NCI-H1436 (cell line): ENCODE measurements at regions not wholly inside any gene's neighbourhood (a gene's known extent, or its start where the extent isn't known, plus 50 kb on each side); places are given as distances from the start of the nearest gene placed in this dataset.

Experiments used
- DNase-seq: peaks from one replicate; lab custom pipeline; 2025; lab: John Stamatoyannopoulos, UW

- DNase-seq, result no peak
These were observed 60.8 kb downstream of the CCNA1 start for GRCh38 chr13:36493046-36493445.

- DNase-seq, result no peak
These were observed 63.1 kb downstream of the CCNA1 start for GRCh38 chr13:36495431-36495830.

- DNase-seq, result no peak
These were observed 77.1 kb downstream of the CCNA1 start for GRCh38 chr13:36509369-36509768.

- DNase-seq, result no peak
These were observed 80.5 kb downstream of the CCNA1 start for GRCh38 chr13:36512771-36513170.

GRCh38 chr13:36513266-36513665 lies 81.0 kb downstream of the CCNA1 start:
- no peak for DNase-seq

- DNase-seq, result no peak
These were observed 83.2 kb downstream of the CCNA1 start for GRCh38 chr13:36515466-36515865.

- no peak for DNase-seq
These were observed 83.9 kb downstream of the CCNA1 start for GRCh38 chr13:36516225-36516624.

- no peak for DNase-seq
These were observed 86.4 kb downstream of the CCNA1 start for GRCh38 chr13:36518707-36519106.

- no peak for DNase-seq
These were observed 87.1 kb downstream of the CCNA1 start for GRCh38 chr13:36519432-36519831.

GRCh38 chr13:36520111-36520510 lies 87.8 kb downstream of the CCNA1 start:
- no peak for DNase-seq

- no peak for DNase-seq
These were observed 94.6 kb downstream of the CCNA1 start for GRCh38 chr13:36526897-36527296.

- DNase-seq, result no peak
These were observed 95.8 kb downstream of the CCNA1 start for GRCh38 chr13:36528105-36528504.

GRCh38 chr13:36530050-36530789 lies 97.9 kb downstream of the CCNA1 start:
- no peak for DNase-seq

GRCh38 chr13:36530861-36531590 lies 98.7 kb downstream of the CCNA1 start:
- DNase-seq, result no peak

GRCh38 chr13:36531746-36532486 lies 99.6 kb downstream of the CCNA1 start:
- DNase-seq, result no peak

- no peak for DNase-seq
These were observed 101.5 kb downstream of the CCNA1 start for GRCh38 chr13:36533806-36534205.

- DNase-seq, result no peak
These were observed 104.3 kb downstream of the CCNA1 start for GRCh38 chr13:36536546-36536945.

GRCh38 chr13:36543671-36544070 lies 111.4 kb downstream of the CCNA1 start:
- peak; percentile 14 for DNase-seq

- no peak for DNase-seq
These were observed 115.8 kb downstream of the CCNA1 start for GRCh38 chr13:36548129-36548528.

- DNase-seq, result no peak
These were observed 116.9 kb downstream of the CCNA1 start for GRCh38 chr13:36549126-36549702.

GRCh38 chr13:36549755-36550154 lies 117.5 kb downstream of the CCNA1 start:
- DNase-seq, result peak; percentile 53

- DNase-seq, result no peak
These were observed 117.9 kb downstream of the CCNA1 start for GRCh38 chr13:36550177-36550576.

GRCh38 chr13:36551445-36551844 lies 119.2 kb downstream of the CCNA1 start:
- no peak for DNase-seq
